Esophagus squamous epithelium (tissue), 4 donors: ENCODE measurements at regions not wholly inside any gene's neighbourhood (a gene's known extent, or its start where the extent isn't known, plus 50 kb on each side); places are given as distances from the start of the nearest gene placed in this dataset.

Experiments
- POLR2A ChIP-seq, 4 donors: fragments of 450-650 bp; IDR thresholded peaks; one replicate each; pipeline ENCODE4 v1.6.1; 2017; ENCODE audit warnings: antibody characterized with exemption in 4 of 4, mild to moderate bottlenecking in 4 of 4, moderate library complexity in 3 of 4
- TF ChIP-seq, protein P1 (sequence below), 6 experiments: fragments of 450-650 bp in 4 of 6; fragments of 200-600 bp in 2 of 6; sonication (generic) in 2 of 6; IDR thresholded peaks; one replicate each; pipeline ENCODE4 v1.5.1; 2016 to 2019; ENCODE audit warnings: antibody characterized with exemption in 6 of 6, mild to moderate bottlenecking in 4 of 6, moderate library complexity in 4 of 6

- TF ChIP-seq, protein P1, sequence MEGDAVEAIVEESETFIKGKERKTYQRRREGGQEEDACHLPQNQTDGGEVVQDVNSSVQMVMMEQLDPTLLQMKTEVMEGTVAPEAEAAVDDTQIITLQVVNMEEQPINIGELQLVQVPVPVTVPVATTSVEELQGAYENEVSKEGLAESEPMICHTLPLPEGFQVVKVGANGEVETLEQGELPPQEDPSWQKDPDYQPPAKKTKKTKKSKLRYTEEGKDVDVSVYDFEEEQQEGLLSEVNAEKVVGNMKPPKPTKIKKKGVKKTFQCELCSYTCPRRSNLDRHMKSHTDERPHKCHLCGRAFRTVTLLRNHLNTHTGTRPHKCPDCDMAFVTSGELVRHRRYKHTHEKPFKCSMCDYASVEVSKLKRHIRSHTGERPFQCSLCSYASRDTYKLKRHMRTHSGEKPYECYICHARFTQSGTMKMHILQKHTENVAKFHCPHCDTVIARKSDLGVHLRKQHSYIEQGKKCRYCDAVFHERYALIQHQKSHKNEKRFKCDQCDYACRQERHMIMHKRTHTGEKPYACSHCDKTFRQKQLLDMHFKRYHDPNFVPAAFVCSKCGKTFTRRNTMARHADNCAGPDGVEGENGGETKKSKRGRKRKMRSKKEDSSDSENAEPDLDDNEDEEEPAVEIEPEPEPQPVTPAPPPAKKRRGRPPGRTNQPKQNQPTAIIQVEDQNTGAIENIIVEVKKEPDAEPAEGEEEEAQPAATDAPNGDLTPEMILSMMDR (IDR thresholded peaks at IDR 0.05), result no peak
- TF ChIP-seq POLR2A (IDR thresholded peaks at IDR 0.05), result no peak
Observed at GRCh38 chr5:143742951-143743350, 69.0 kb upstream of the HMHB1 start.
